Vagina (tissue), 2 donors: ENCODE measurements at regions not wholly inside any gene's neighbourhood (a gene's known extent, or its start where the extent isn't known, plus 50 kb on each side); places are given as distances from the start of the nearest gene placed in this dataset.

Experiments used
- POLR2A ChIP-seq, 2 donors: fragments of 450-650 bp; IDR thresholded peaks; one replicate each; pipeline ENCODE4 v1.6.1; 2017; ENCODE audit warnings: antibody characterized with exemption in 2 of 2, mild to moderate bottlenecking in 2 of 2, moderate library complexity in 2 of 2
- TF ChIP-seq, protein P1 (sequence below), 3 experiments: fragments of 450-650 bp in 2 of 3; fragments of 200-600 bp in 1 of 3; sonication (generic) in 1 of 3; IDR thresholded peaks; one replicate each; pipeline ENCODE4 v1.5.1; 2017 to 2019; ENCODE audit warnings: antibody characterized with exemption in 3 of 3, mild to moderate bottlenecking in 2 of 3, moderate library complexity in 2 of 3

DNA sequence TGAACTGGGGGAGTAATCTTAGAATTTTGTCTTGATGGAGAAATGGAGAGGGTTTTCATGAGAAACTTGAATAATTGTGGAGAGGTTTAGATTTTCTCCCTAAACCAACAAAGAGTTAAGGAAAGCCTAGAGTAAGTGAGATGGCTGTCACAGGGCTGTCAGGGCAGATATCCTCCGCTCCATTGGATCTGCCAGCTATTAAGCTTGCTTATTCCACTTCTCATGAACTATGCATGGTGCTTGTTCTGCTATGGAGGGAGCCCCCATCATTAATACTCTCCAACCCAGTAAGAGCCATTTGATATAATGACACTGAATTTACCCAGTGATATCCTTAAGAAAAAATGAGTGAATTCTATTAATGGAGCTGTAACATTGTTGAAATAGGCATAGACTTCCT lies 342.8 kb upstream of the MTNR1B start:
- TF ChIP-seq, protein P1, sequence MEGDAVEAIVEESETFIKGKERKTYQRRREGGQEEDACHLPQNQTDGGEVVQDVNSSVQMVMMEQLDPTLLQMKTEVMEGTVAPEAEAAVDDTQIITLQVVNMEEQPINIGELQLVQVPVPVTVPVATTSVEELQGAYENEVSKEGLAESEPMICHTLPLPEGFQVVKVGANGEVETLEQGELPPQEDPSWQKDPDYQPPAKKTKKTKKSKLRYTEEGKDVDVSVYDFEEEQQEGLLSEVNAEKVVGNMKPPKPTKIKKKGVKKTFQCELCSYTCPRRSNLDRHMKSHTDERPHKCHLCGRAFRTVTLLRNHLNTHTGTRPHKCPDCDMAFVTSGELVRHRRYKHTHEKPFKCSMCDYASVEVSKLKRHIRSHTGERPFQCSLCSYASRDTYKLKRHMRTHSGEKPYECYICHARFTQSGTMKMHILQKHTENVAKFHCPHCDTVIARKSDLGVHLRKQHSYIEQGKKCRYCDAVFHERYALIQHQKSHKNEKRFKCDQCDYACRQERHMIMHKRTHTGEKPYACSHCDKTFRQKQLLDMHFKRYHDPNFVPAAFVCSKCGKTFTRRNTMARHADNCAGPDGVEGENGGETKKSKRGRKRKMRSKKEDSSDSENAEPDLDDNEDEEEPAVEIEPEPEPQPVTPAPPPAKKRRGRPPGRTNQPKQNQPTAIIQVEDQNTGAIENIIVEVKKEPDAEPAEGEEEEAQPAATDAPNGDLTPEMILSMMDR (IDR thresholded peaks at IDR 0.05) = no peak
- no peak for TF ChIP-seq POLR2A (IDR thresholded peaks at IDR 0.05)
